Liver (tissue), 8 donors: ENCODE measurements at regions not wholly inside any gene's neighbourhood (a gene's known extent, or its start where the extent isn't known, plus 50 kb on each side); places are given as distances from the start of the nearest gene placed in this dataset.

ENCODE experiments used
- DNase-seq: peaks from one replicate; pipeline ENCODE4 v3.0.0-alpha.2; 2017; ENCODE audit warnings: low spot score
- H3K27ac ChIP-seq, 2 donors: one replicate each; pipeline ENCODE4 v1.7.0; 2013; ENCODE audit warnings: inconsistent platforms in 2 of 2, low read length in 2 of 2, control low read depth in 1 of 2, low read depth in 1 of 2, mild to moderate bottlenecking in 1 of 2
- H3K27me3 ChIP-seq, 4 donors: one replicate each; pipeline versions ENCODE4 v1.6.1 to v1.7.0; 2013; ENCODE audit warnings: low read length in 3 of 4, inconsistent platforms in 1 of 4, mild to moderate bottlenecking in 1 of 4, moderate library complexity in 1 of 4; ENCODE audit not compliant: control insufficient read depth in 4 of 4, insufficient read depth in 4 of 4
- H3K36me3 ChIP-seq, 4 donors: one replicate each; pipeline versions ENCODE4 v1.6.1 to v1.7.0; 2013; ENCODE audit warnings: low read length in 3 of 4, mild to moderate bottlenecking in 3 of 4, low read depth in 1 of 4, moderate library complexity in 1 of 4; ENCODE audit not compliant: control insufficient read depth in 4 of 4, insufficient read depth in 3 of 4
- H3K4me1 ChIP-seq, 4 donors: one replicate each; pipeline versions ENCODE4 v1.6.1 to v1.7.0; 2013; ENCODE audit warnings: low read length in 3 of 4, mild to moderate bottlenecking in 3 of 4, moderate library complexity in 1 of 4; ENCODE audit not compliant: control insufficient read depth in 4 of 4, insufficient read depth in 4 of 4
- H3K4me3 ChIP-seq, 3 donors: one replicate each; pipeline versions ENCODE4 v1.6.1 to v1.7.0; 2013; ENCODE audit warnings: low read length in 3 of 3, control low read depth in 1 of 3, low read depth in 1 of 3, mild to moderate bottlenecking in 1 of 3
- H3K9ac ChIP-seq, 2 donors: one replicate each; pipeline ENCODE4 v1.7.0; 2013; ENCODE audit warnings: low read length in 2 of 2, mild to moderate bottlenecking in 2 of 2, moderate library complexity in 2 of 2, control low read depth in 1 of 2, low read depth in 1 of 2
- H3K9me3 ChIP-seq, 4 donors: one replicate each; pipeline versions ENCODE4 v1.6.1 to v1.7.0; 2013; ENCODE audit warnings: low read length in 3 of 4; ENCODE audit not compliant: control insufficient read depth in 4 of 4
- CTCF ChIP-seq: fragments of 150-350 bp; IDR thresholded peaks from 2 replicates; pipeline ENCODE4 v1.5.1; 2017; ENCODE audit warnings: improper control_type of control experiment, low read depth, low read length; ENCODE audit not compliant: missing input control
- EGR1 ChIP-seq, 2 donors: IDR thresholded peaks; 2 replicates each; pipeline ENCODE4 v1.6.1; 2016 to 2018; ENCODE audit warnings: antibody characterized with exemption in 2 of 2, low read depth in 2 of 2
- GABPA ChIP-seq, 2 donors: IDR thresholded peaks in 1 of 2; conservative IDR thresholded peaks in 1 of 2; 2 replicates each; pipeline ENCODE4 v1.6.1; 2016; ENCODE audit warnings: antibody characterized with exemption in 2 of 2, mild to moderate bottlenecking in 1 of 2, moderate library complexity in 1 of 2
- HNF4A ChIP-seq, 2 donors: conservative IDR thresholded peaks; 2 replicates each; pipeline ENCODE4 v1.6.1; 2016; ENCODE audit warnings: antibody characterized with exemption in 2 of 2, mild to moderate bottlenecking in 2 of 2
- HNF4G ChIP-seq: IDR thresholded peaks from 2 replicates; pipeline ENCODE4 v1.6.1; 2016; ENCODE audit warnings: antibody characterized with exemption
- JUND ChIP-seq, 2 donors: IDR thresholded peaks; 2 replicates each; pipeline ENCODE4 v1.6.1; 2016; ENCODE audit warnings: antibody characterized with exemption in 2 of 2
- RAD21 ChIP-seq, 2 donors: IDR thresholded peaks; 2 replicates each; pipeline ENCODE4 v1.6.1; 2016; ENCODE audit warnings: antibody characterized with exemption in 2 of 2, mild to moderate bottlenecking in 2 of 2
- RXRA ChIP-seq, 2 donors: IDR thresholded peaks; 2 replicates each; pipeline ENCODE4 v1.6.1; 2017 to 2018; ENCODE audit warnings: antibody characterized with exemption in 2 of 2, mild to moderate bottlenecking in 1 of 2
- TAF1 ChIP-seq: conservative IDR thresholded peaks from 2 replicates; pipeline ENCODE4 v1.6.1; 2016; ENCODE audit warnings: antibody characterized with exemption, mild to moderate bottlenecking
- YY1 ChIP-seq: IDR thresholded peaks from 2 replicates; pipeline ENCODE4 v1.6.1; 2016; ENCODE audit warnings: antibody characterized with exemption, mild to moderate bottlenecking
- WGBS: extraction: QIAGEN DNeasy Blood & Tissue Kit; methylation state at CpG from one replicate; pipeline ENCODE4 v1.1.7; 2013; 5-methylcytosine and 5-hydroxymethylcytosine counted together
- TF ChIP-seq, protein P1 (sequence below): IDR thresholded peaks from 2 replicates; pipeline ENCODE4 v1.6.1; 2016; ENCODE audit warnings: antibody characterized with exemption
- TF ChIP-seq, protein P2 (sequence below): IDR thresholded peaks from 2 replicates; pipeline ENCODE4 v1.6.1; 2016; ENCODE audit warnings: antibody characterized with exemption, mild to moderate bottlenecking
- TF ChIP-seq, protein P3 (sequence below): IDR thresholded peaks from 2 replicates; pipeline ENCODE4 v1.6.1; 2016; ENCODE audit warnings: antibody characterized with exemption
- donor health status: healthy.
- donor health status: healthy.
- donor health status: healthy.
- donor health status: healthy.
- donor health status: healthy.

GRCh38 chr2:146138820-146139219 is 1618.9 kb upstream of the ZEB2 start (continued):
- TF ChIP-seq, protein P1, sequence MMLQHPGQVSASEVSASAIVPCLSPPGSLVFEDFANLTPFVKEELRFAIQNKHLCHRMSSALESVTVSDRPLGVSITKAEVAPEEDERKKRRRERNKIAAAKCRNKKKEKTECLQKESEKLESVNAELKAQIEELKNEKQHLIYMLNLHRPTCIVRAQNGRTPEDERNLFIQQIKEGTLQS = no peak
- no peak for TF ChIP-seq RAD21 (IDR thresholded peaks at IDR 0.05)
- no peak for TF ChIP-seq HNF4A (conservative IDR thresholded peaks at IDR 0.05)
- TF ChIP-seq YY1 = no peak
- no peak for TF ChIP-seq HNF4G
- no peak for TF ChIP-seq EGR1 (IDR thresholded peaks at IDR 0.05; ENCODE audit: low read depth in 2 of 2)

DNA sequence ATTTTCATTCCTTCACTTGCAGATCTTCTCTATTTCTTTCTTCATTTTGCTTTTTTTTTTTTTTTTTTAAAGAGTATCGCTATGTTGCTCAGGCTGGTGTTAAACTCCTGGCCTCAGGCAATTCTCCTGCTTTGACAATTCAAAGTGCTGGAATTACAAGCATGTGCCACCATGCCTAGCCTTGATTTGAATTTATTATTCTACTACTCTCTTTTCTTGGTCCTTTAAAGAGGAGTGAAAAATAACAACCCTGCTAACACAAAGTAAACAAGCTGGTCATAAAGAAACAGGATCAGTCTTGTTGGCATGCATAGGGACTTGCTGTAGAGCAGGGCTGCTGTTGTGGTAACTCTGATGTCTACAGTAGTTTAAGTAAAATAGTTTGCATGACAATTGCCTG is 1615.3 kb upstream of the ZEB2 start:
- H3K4me1 ChIP-seq = no peaks in the 10 kb centered on the region
- no peaks in the 10 kb centered on the region for H3K27me3 ChIP-seq
- H3K9me3 ChIP-seq = no peaks in the 10 kb centered on the region
- no peak for TF ChIP-seq TAF1
- H3K4me3 ChIP-seq = no peak overlapping the region
- 97% methylated on average over 1 of the region's 1 CpG for WGBS
- no peak overlapping the region for H3K9ac ChIP-seq
- H3K27ac ChIP-seq = no peak overlapping the region
- no peaks in the 10 kb centered on the region for H3K36me3 ChIP-seq
- DNase-seq = no peak

- no peaks in the 10 kb centered on the region for H3K36me3 ChIP-seq
- TF ChIP-seq CTCF (no peak), HNF4A (conservative IDR thresholded peaks at IDR 0.05) (no peak), JUND (IDR thresholded peaks at IDR 0.05) (no peak), HNF4G (no peak), RXRA (IDR thresholded peaks at IDR 0.05) (no peak), TAF1 (no peak), EGR1 (IDR thresholded peaks at IDR 0.05; ENCODE audit: low read depth in 2 of 2) (no peak), GABPA (IDR thresholded peaks at IDR 0.05 in 1 of 2, conservative IDR thresholded peaks at IDR 0.05 in 1 of 2) (no peak), YY1 (no peak)
- TF ChIP-seq, protein P1 = no peak
- TF ChIP-seq, protein P2, sequence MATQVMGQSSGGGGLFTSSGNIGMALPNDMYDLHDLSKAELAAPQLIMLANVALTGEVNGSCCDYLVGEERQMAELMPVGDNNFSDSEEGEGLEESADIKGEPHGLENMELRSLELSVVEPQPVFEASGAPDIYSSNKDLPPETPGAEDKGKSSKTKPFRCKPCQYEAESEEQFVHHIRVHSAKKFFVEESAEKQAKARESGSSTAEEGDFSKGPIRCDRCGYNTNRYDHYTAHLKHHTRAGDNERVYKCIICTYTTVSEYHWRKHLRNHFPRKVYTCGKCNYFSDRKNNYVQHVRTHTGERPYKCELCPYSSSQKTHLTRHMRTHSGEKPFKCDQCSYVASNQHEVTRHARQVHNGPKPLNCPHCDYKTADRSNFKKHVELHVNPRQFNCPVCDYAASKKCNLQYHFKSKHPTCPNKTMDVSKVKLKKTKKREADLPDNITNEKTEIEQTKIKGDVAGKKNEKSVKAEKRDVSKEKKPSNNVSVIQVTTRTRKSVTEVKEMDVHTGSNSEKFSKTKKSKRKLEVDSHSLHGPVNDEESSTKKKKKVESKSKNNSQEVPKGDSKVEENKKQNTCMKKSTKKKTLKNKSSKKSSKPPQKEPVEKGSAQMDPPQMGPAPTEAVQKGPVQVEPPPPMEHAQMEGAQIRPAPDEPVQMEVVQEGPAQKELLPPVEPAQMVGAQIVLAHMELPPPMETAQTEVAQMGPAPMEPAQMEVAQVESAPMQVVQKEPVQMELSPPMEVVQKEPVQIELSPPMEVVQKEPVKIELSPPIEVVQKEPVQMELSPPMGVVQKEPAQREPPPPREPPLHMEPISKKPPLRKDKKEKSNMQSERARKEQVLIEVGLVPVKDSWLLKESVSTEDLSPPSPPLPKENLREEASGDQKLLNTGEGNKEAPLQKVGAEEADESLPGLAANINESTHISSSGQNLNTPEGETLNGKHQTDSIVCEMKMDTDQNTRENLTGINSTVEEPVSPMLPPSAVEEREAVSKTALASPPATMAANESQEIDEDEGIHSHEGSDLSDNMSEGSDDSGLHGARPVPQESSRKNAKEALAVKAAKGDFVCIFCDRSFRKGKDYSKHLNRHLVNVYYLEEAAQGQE = no peak
- TF ChIP-seq, protein P3, sequence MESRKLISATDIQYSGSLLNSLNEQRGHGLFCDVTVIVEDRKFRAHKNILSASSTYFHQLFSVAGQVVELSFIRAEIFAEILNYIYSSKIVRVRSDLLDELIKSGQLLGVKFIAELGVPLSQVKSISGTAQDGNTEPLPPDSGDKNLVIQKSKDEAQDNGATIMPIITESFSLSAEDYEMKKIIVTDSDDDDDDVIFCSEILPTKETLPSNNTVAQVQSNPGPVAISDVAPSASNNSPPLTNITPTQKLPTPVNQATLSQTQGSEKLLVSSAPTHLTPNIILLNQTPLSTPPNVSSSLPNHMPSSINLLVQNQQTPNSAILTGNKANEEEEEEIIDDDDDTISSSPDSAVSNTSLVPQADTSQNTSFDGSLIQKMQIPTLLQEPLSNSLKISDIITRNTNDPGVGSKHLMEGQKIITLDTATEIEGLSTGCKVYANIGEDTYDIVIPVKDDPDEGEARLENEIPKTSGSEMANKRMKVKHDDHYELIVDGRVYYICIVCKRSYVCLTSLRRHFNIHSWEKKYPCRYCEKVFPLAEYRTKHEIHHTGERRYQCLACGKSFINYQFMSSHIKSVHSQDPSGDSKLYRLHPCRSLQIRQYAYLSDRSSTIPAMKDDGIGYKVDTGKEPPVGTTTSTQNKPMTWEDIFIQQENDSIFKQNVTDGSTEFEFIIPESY = no peak
- H3K27me3 ChIP-seq = no peaks in the 10 kb centered on the region
- H3K4me3 ChIP-seq = no peak overlapping the region
- WGBS = 93% methylated on average over 1 of the region's 1 CpG
- H3K9ac ChIP-seq = no peak overlapping the region
- DNase-seq = no peak
- H3K9me3 ChIP-seq = no peaks in the 10 kb centered on the region
- H3K4me1 ChIP-seq = no peaks in the 10 kb centered on the region
- H3K27ac ChIP-seq = no peak overlapping the region
Measured at GRCh38 chr2:146131785-146132184, 1611.9 kb upstream of the ZEB2 start.
